Activated T-cell treated with anti-CD3 and anti-CD28 coated beads for 48 hours (primary cell): ENCODE measurements at regions not wholly inside any gene's neighbourhood (a gene's known extent, or its start where the extent isn't known, plus 50 kb on each side); places are given as distances from the start of the nearest gene placed in this dataset.
"Not testable (repeated sequence)": the region's sequence is repeated elsewhere in the genome, so short reads cannot be mapped to it uniquely, and the experiment has no call there.

Source experiments
- DNase-seq: peaks from one replicate; pipeline ENCODE4 v3.0.0-alpha.2; 2020; ENCODE audit warnings: low read depth

DNA sequence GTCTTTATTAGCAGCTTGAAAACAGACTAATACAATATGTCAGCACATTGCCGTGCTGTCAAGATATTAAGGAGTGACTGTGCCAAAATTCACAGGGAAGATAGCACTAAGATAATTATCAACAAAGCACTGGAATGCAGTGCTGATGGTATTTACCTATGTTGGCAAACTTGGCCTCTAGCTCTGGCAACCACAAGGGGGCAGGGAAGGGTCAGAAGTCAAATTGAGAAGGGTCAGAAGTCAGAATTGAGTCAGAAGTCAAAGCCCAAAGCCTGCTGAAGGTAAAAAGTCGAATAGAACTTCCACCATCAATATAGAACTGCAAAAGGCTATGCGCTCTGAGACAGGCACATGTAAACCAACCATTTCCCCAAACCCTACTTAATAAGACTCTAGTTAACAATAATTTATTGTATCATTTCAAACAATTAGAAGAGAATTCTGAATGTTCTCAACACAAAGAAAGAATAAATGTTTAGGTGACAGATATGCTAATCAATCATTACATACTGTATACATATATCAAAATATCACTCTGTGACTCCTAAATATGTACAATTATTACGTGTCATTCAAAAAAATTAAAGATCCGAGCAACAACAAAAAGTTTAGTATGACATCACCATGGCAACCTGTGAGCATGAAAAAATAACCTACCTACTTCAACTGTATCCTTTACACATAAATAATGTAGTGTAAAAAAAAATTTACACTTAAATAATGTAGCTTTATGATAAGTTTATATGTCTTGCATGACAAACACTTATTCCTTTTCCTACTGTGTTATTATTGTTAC is 916.1 kb downstream of the KCNJ2 start:
- no peak for DNase-seq

DNA sequence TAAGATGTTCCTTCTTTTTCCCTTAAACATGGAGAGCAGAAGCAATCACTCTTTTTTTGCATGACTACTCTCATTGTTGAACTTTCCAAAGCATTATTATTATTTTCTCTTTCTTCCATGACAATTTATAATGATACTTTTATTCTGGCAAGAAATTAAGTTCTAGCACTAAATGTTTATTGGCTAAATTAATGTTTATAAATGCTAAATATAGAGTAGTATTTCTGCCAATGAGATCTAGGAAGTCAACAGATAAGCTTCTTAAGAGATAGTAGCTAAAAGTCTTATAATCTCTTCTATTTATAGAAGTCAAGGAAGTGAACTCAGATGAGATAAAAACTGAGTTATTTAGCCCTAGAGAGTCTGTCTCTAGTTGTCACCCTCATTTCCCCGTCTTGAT is 920.1 kb downstream of the KCNJ2 start:
- no peak for DNase-seq

DNA sequence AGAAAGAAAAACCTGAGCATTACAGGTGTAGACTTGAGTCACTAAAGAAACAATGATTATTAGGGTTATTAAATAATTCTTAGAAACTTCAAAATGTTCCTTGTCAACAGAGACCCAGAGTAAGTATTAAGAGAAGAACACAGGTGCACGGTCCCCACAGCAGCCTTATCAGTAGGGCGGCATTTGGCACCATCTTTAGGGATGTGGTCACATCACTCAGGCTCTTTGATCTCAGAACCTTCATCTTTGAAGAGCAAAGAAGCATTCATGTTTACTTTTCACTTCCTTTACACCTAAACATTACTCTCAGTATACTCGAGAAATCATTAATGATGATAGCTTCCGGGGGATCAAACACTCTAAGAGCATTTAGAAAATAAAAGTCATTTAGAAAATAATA is 928.7 kb downstream of the KCNJ2 start:
- DNase-seq = no peak

DNA sequence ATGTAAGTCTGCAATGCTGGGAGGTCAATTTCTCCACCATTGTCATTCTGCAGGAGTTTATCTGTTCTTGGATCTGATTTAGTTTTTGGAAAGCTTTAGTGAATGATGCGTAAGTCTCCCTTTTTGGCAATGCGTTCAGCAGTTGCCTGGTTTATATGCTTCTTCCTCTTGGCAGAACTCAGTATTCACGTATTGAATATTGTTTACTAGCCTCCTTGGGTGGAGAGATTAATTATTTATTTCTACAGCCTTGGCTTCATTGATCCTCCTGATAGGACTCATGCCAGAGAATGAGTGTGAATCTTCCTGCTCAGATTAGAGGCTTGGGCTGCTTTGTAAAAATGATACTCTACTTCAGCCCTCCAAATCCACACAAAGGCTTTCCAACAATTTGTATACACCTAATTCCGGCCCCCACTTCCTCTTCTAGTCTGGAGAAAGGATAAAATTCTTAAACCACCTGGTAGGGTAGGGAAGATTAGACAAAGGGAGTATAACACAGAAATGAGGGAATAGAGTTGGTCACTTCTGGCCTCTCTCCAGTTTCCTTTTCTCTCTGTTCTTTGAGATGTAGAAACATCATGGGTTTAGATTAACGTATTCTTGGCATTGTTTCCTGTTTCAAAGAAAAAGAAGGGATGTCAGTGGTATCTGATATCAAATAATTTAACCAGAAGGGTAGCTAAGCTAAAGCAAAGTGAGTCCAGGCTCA is 929.8 kb downstream of the KCNJ2 start:
- no peak for DNase-seq

DNA sequence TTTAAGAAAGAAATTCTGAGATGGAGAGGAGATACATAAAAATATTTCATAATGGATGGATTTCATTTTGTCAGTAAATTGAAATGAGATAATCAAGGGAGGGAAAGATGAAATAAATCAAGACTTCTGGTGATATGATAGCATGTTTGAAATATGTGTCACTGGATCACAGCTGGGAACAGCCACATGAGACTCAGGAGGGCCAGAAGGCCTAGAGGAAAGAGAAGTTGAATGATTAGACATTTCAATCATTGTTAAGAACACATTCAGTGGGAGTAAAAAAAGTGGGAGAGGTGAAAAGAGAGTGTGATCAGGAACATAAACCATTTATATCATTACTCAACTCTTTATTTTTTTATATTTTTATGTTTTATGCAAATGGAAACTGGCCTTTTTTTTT is 933.4 kb downstream of the KCNJ2 start:
- no peak for DNase-seq

DNA sequence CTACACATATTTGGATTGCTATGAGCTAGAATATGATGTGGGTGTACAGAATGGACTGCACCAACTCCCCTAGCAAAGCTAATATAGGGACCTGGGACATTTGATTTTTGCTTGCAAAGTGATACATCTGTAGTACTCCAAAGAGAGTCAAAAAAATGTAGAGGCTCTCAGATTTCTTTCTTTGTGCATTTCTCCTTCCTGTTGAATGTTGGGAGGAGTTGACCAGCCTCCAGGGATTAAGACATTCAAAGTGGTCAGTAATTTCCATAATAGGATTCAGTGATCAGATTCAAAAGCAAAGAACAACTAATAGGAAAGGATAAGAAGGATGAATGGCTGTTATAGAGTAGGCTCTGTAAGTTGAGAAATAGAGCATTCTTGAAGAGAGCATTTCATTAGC is 934.9 kb downstream of the KCNJ2 start:
- no peak for DNase-seq

DNA sequence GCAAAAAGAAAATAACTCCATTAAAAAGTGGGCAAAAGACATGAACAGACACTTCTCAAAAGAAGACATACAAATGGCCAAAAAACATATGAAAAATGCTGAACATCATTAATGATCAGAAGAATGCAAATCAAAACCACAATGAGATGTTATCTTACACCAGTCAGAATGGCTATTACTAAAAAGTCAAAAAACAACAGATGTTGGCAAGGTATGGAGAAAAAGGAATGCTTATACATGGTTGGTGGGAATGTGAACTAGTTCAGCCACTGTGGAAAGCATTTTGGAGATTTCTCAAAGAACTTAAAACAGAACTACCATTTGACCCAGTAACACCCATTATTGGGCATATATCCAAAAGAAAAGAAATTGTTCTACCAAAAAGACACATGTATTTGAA is 936.7 kb downstream of the KCNJ2 start:
- DNase-seq = not testable (repeated sequence)

DNA sequence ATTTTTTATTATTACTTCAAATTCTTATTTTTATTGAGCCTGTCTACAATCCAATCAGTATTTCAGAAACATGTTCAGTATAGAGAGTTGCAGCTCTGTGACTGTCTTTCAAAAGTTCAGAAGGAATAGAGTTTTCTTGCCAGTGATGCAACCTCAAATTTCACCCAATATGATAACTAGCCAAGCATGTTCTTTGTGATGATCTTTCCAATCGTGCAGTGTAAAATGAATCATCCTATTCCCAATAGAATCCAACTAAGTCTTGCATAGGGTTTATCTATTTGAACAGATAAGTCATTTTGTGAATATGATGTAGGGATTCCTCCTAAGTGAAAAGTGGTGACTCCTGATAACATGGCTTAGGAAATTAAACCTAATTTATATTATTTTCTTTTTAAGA is 937.8 kb downstream of the KCNJ2 start:
- no peak for DNase-seq

DNA sequence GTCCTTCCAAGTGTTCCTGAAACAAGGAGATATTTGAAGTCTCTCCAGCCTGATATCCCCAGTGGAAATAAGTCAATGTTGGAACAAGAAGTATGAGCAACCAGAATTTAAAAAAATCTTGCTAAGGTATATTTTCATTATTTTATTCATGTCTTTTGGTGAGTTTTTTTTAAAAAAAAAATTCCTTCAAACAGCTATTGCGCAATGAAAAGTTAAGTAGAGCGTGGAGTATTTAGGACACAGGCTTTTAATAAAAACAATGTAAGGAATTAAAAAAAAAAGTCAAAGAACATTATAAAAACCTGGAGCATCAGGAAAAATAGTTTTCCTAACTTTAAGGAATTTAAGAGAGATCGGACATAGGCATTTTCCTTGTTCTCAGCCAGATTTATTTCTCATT is 940.4 kb downstream of the KCNJ2 start:
- no peak for DNase-seq

DNA sequence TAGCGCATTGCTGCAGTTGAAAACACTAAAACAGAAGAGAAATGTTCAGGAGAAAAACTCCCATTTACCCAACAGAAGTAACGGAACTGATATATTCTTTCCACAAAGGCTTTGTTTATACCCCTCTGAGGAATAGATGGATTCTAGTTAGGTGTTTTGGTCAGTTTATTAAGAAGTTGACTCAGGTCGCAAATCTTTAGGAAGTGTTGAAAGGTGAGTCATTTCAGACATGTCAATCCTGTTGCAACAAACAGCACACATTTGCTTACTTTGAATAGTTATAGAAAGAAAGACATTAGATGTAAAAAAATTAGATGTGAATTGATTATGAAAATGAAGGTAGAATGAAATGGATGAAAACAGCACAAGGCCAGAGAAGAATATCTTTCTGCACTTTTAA is 941.0 kb downstream of the KCNJ2 start:
- DNase-seq = no peak

DNA sequence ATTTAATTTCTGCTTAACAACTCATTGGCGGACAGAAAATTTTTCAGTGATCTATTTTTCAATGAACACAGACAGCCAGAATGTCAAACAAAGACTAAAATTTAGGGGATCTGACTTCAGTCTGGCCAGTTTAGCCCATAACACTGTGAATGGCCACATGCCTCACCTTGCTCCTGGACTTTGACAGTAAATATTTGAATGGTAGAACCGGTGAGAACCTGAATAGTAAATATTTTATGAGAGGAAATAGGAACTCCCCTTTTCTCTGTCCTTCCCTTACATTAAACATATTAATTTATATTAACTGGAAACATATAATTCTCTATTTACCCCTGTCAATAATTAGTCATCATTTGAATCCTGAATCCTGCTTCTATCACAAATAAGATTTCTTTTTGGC is 942.1 kb downstream of the KCNJ2 start:
- no peak for DNase-seq

DNA sequence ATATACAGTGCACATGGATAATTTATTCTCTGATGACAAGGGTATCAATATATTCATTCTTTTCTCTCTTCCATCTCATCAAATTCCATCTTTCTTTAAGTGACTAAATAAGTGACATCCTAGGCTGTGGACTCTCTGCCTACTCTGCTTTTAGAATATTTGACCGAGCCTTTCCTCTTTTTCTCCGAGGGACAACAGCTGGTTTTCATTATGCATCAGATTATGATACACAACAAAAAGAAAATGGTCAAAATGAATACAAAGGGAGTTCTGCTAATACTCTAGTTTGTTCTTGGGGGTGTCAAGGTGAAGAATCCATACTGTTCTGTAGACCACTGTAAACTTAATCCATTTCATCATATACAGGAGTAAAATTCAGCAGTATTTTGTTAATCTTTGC is 942.6 kb downstream of the KCNJ2 start:
- DNase-seq = no peak

DNA sequence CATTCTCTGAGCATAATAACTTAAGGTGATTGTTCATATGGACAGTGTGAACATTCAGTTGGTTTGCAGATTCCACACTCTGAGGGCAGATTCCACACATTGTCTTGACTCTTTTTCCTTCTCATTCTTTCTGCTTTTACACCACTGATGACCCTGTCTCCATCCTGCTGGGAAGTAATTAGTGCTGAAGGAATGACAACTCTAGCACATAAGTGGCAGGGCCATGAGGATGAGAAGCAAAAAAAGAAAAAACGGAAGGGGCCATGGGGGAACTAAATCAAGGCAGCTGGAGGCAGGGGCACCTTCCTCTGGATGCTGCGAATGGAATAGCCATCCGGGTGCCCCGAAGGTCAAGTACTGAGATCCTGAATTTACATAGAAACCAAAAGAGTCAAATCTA is 944.0 kb downstream of the KCNJ2 start:
- DNase-seq = no peak

DNA sequence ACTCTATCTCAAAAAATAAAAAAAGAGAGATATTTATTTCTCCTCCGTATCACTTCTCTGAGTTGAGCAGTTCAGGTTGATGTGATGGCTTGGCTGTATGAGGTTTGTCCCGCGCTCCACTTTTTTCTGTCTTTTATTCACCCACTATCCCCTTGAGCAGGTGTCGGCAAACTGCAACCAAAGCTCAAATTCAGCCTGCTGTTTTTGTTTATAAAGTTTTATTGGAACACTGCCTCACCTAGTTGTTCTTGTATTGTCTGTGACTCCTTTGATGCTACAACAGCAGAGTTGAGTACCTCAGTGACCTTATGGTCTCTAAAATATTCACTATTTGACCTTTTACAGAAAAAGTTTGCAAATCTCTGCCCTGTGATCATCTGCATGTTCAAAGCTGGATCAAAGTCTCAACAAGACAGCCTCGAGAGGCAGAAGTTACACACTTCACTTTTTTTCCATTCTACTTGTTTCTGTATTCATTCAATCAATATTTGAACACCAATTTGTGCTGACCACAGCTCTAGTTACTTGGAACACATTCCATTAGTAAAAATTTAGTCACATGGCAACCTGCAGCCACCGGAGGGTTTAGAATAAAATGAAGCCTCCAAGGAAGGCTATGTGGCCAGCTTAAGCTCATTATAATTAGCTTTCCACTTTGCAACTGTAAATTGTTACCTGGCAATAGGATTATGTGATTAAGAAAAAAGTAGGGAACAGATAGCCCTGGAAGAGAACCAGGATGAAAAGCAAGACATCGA is 945.8 kb downstream of the KCNJ2 start:
- DNase-seq = no peak

DNA sequence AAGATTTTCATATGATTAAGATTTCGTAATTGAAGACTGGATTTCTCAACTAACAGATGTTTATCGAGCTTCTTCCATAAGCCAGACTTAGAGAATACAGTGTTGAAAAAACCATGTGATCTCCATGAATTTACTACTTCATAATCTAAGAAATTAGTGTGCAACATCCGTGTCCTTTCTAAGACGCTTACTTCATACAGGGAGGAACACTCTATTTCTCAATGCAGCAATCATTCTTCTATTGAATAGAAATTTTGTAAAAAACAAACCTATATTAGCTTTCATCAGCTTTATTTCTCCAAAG is 946.3 kb downstream of the KCNJ2 start:
- no peak for DNase-seq

DNA sequence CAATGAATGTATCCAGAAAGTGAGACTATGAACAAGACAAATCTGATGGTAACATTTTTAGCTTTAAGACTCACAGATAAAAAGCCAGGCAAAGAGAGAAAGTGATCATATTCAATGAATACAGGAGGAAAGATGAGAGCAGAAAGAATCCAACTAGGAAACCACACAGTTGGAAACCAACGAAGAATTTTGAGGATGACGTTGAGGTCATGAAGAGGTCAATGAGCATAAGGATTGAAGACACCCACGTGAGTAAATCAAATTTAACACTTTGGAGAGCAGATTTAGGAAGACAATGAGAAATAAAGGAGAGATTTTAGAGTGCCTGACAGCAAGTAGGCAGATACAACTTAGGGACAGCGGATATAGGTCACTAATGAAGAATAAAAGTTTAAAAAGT is 948.1 kb downstream of the KCNJ2 start:
- DNase-seq = no peak

DNA sequence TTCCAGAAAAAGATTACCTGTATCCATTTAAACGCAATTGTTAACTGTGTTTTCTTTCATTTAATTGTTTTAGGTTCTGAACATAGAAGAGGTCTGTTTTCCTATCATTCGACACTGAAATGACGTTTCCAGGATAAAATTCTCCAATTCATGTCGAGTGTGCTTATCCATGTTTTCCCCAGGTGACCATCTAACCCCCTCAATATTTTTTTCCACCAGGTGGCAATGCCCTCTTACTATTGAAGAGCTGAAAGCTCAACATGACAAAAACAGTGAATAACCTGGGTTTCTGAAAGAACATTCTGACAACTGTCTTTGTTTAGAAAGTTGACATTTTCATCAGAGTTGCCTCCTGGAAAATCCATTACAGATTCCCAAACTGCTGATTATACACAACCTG is 948.7 kb downstream of the KCNJ2 start:
- DNase-seq = no peak

DNA sequence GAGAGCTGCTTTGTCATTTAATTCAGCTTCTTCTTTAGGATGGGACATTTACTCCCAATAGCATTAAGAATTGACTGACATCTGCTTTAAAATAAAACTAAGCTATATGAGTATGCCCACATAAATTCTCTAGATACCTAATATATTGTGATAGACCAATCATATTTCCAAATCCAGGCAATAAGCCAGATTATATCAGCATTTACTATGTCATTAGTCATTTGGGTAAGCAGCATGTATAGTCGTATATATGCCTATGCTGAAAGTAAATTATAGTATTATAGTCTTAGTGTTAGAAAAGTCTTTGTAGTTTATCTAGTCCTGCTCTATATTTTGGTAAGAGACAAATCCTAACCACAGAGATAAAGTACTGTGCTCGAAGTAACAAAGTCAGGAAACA is 958.1 kb downstream of the KCNJ2 start:
- no peak for DNase-seq

DNA sequence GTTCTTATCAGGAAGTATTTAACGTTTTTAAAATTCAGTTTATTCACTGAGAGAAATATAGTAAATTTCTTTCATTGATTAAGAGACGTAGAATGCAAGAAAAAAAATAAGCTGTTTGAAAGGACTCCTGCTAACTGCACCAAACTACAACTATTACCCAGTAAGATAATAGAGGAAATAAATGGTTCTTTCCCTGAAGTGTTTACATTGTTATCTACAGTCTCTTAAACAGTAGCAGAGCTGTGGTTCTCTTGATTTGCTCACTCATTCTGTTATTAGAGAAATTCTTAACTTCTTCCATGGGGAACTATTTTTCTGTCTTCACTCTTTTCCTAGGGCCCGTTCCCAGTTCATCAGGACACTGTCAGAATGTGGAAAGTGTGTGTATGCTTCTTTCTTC is 973.0 kb downstream of the KCNJ2 start:
- no peak for DNase-seq

DNA sequence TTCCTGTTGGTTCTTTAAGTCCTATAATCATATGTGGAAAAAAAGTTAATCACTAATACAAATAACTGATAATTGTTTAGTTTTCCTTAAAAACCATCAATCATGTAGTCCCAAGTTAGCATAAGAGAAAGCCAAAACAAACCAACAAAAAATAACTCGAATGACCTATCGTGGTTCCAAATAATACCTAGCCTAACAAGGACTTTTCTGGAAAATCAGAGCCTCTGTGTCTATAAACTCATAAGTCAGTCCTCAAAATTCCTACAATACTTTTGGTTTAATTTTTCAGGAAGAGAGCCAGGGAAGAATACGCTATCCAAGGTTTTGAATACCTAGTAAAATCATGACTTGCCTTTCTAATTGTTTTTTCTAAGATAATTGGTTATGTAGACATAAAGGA is 975.3 kb upstream of the SOX9 start:
- no peak for DNase-seq

DNA sequence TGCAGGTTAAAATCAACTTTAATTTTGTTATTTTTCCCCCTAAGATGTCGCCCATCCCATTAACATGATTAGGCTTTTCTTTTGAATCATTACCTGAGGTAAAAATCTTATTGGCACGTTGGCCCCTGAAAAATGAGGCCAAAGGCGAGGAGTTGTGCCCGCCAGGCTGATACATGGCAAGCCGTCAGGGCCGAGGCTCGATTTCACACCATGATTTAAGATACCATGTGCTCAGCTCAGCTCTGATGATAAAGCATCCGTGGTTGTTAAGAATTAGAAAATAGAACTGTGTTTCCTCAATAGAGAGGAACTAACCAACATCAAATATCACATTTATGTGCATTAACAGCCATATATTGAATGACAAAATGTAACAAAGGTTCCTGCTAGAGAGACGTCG is 972.9 kb upstream of the SOX9 start:
- no peak for DNase-seq

DNA sequence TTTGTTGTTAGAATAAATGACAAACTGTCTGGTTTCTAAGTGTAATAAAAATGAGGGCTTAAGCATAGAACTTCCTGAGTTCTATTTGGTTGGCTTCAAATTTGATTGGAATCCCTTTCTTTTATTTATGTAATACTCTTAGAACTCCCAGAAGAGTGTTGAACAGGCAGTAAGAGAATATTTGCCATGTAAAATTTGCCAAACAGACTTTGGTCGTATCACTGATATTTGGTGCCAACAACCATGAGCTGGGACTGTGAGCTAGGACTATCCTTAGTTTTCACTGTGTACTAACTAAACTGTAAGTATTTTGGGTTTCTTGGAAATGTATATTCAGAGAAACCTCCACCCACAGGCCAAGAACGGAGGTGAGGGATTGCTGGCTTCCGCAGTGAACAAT is 971.2 kb upstream of the SOX9 start:
- DNase-seq = no peak

DNA sequence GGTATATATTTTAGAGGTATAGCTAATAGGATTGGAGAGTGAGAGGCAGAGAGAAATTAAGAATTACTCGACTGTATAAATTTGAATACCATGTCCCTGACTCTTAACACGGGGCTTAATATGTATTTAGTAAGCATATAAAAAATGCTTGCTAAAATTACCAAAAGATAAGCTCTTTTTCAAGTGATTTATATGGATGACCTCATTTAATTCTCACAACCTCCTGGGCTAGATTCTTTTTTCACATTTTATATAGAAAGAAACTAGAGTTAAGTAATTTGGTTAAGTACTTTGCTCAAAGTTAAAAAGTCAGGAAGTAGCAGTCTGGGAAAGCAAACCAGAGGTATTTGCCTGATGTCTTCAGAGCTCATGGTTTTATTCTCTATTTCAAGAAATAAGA is 963.5 kb upstream of the SOX9 start:
- DNase-seq = no peak
